BLaER1 treated with 17β-estradiol and CSF1 and Interleukin-3, amounts not matched to agents 10 nM and 100 nM (cell line): ENCODE measurements at regions not wholly inside any gene's neighbourhood (a gene's known extent, or its start where the extent isn't known, plus 50 kb on each side); places are given as distances from the start of the nearest gene placed in this dataset.
"Not testable (repeated sequence)": the region's sequence is repeated elsewhere in the genome, so short reads cannot be mapped to it uniquely, and the experiment has no call there.

Experiments used
- H3K27ac ChIP-seq, 11 experiments: shearing (Covaris generic); formaldehyde crosslinking; 2 replicates each; pipeline ENCODE4 v1.8.1; 2022
- H3K27me3 ChIP-seq, 11 experiments: shearing (Covaris generic); formaldehyde crosslinking; 2 replicates each; pipeline ENCODE4 v1.8.1; 2022
- H3K36me3 ChIP-seq, 11 experiments: shearing (Covaris generic); formaldehyde crosslinking; 2 replicates each; pipeline ENCODE4 v1.8.1; 2022
- H3K4me1 ChIP-seq, 10 experiments: shearing (Covaris generic); formaldehyde crosslinking; 2 replicates each; pipeline ENCODE4 v1.8.1; 2022
- H3K4me2 ChIP-seq, 11 experiments: shearing (Covaris generic); formaldehyde crosslinking; 2 replicates each; pipeline ENCODE4 v1.8.1; 2022
- H3K4me3 ChIP-seq, 10 experiments: shearing (Covaris generic); formaldehyde crosslinking; 2 replicates each; pipeline ENCODE4 v1.8.1; 2022
- H3K9ac ChIP-seq, 11 experiments: shearing (Covaris generic); formaldehyde crosslinking; 2 replicates each; pipeline ENCODE4 v1.8.1; 2022
- H3K9me3 ChIP-seq, 11 experiments: shearing (Covaris generic); formaldehyde crosslinking; replicated peaks in 1 of 11; 2 replicates each; pipeline ENCODE4 v1.8.1; 2022
- H4K20me1 ChIP-seq, 11 experiments: shearing (Covaris generic); formaldehyde crosslinking; 2 replicates each; pipeline ENCODE4 v1.8.1; 2022
- Cebpa-rat ChIP-seq, 11 experiments: shearing (Covaris generic); IDR thresholded peaks; 2 replicates each; pipeline ENCODE4 v1.8.1; 2022

DNA sequence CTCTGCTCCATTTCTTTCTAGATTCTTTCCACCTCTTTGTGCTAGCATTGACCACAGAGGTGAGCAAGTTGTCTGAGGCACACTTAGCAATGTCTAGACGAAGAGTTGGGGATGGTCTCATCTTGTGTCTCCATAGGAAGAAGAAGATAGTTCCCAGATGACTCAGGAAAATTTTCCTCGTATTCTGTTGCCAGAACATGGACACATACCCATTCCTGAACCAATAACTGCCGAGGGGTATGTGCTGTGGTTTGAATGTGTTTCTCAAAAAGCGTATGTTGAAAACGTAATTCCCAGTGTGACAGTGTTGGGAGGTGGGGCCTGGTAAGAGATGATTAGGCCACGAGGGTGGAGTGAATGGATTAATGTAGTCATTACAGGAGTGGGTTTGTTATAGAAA lies 107.5 kb upstream of the GALNT15 start:
- H3K27ac ChIP-seq = no peak overlapping the region
- H3K4me1 ChIP-seq = peaks cover 0 to 15% (median 0%) of the 10 kb centered on the region in 10 experiments; a peak in 4 of 20 replicates
- no peak for TF ChIP-seq Cebpa-rat (IDR thresholded peaks at IDR 0.05)
- H3K36me3 ChIP-seq = no peaks in the 10 kb centered on the region
- peaks cover 2 to 14% (median 11%) of the 10 kb centered on the region in 11 experiments; a peak in 20 of 22 replicates for H3K9me3 ChIP-seq
- no peak overlapping the region for H3K4me2 ChIP-seq
- H3K27me3 ChIP-seq = no peaks in the 10 kb centered on the region
- no peaks in the 10 kb centered on the region for H4K20me1 ChIP-seq
- no peak overlapping the region for H3K4me3 ChIP-seq
- H3K9ac ChIP-seq = no peak overlapping the region

DNA sequence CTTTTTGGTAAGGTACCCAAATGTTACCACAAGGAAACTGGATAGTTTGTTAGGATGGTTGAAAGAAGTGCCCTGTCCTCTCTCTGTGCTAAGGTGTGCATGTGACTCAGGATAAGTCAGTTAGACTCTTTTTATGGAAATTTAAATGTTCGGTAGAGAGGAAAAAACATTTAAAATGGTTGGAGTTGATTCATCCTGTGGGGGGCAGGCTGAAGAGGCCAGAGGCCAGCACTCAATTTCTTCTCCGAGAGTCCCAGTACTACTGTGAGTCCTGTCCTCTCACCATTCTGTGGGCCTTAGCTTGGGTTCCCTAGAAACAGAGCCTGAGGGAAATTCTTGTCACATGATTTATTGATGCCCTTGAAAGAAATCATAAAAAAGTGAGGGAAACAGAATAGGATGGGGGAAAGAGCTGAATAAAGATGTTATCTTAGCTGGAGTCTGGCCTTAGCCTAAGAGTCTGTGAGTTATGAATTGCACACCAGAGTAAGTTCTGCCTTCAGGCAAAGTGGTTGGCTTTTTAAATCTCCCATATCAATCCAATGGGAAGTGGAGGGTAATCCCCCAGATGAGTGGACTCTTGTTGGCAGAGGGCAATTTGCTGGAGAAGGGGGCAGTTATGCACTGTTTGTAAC lies 106.5 kb upstream of the GALNT15 start:
- Histone ChIP-seq H3K9me3 (peaks cover 5 to 21% (median 15%) of the 10 kb centered on the region in 11 experiments; a peak in 20 of 22 replicates), H3K4me1 (peaks cover 0 to 15% (median 0%) of the 10 kb centered on the region in 10 experiments; a peak in 4 of 20 replicates), H3K27me3 (no peaks in the 10 kb centered on the region), H3K9ac (no peak overlapping the region), H3K27ac (no peak overlapping the region), H4K20me1 (no peaks in the 10 kb centered on the region), H3K4me2 (no peak overlapping the region), H3K4me3 (no peak overlapping the region), H3K36me3 (no peaks in the 10 kb centered on the region)
- no peak for TF ChIP-seq Cebpa-rat (IDR thresholded peaks at IDR 0.05)

DNA sequence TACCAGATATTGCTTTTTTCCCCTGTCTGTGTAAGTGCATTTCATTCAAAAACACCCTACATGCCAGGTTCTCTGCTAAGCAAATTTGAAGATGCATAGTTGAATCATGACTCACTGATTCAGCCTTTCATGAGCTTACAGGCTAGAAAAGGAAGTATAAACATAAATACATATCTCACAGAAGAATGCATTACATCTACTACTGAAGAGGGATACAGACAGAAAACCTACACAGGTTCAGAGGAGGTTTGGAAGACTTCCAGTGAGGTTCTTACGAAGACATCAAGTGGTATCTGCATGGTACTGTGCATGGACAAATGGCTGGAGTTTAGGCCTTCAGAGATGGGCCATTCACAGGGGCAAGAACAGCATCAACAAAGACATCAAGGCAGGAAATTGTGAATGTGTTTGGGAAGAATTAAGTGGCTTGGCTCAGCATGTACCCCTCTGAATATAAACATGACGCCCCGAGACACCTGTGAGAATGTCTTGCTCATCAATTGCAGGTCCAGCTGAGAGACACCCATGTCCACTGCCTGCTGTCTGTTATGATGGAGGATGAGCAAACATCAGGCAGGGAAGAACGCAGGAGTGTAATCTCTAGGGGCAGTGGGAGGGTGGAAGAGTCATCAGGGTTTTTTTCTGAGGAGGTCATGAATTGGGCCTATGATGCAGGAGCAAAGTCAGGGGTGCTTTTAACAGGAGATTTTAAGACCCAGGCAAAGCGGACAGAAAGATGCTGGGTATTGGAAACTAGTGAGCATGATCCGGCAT lies 105.1 kb upstream of the GALNT15 start:
- no peak overlapping the region for H3K4me2 ChIP-seq
- TF ChIP-seq Cebpa-rat (IDR thresholded peaks at IDR 0.05) = no peak
- no peaks in the 10 kb centered on the region for H3K27me3 ChIP-seq
- H3K4me3 ChIP-seq = no peak overlapping the region
- no peak overlapping the region for H3K27ac ChIP-seq
- H4K20me1 ChIP-seq = no peaks in the 10 kb centered on the region
- H3K4me1 ChIP-seq = peaks cover 0 to 12% (median 0%) of the 10 kb centered on the region in 10 experiments; a peak in 4 of 20 replicates
- no peaks in the 10 kb centered on the region for H3K36me3 ChIP-seq
- peaks cover 5 to 22% (median 15%) of the 10 kb centered on the region in 11 experiments; a peak in 20 of 22 replicates for H3K9me3 ChIP-seq
- H3K9ac ChIP-seq = no peak overlapping the region

DNA sequence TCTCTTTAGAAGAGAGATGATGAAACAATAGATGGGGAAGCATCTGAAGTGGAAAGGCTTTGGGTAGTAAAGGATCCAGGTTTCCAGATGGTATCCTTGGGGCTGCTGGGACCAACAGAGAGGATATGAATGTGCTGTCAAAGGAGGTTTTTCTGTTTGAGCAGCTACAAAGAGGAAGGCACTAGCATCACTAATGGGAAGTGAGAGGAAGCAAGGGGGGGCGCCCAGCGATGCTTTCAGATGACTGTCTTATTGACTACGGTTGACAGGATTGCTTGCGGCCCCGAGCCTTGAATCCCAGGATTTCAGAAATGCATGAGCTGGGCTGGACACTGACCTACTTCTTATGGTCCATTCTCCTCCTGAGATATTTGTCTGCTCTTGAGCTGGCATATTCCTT lies 103.8 kb upstream of the GALNT15 start:
- H3K4me2 ChIP-seq = no peak overlapping the region
- H3K4me1 ChIP-seq = no peaks in the 10 kb centered on the region; a peak in 1 of 20 replicates
- TF ChIP-seq Cebpa-rat (IDR thresholded peaks at IDR 0.05) = no peak
- H3K9me3 ChIP-seq = peaks cover 5 to 22% (median 15%) of the 10 kb centered on the region in 11 experiments; a peak in 20 of 22 replicates
- H3K27me3 ChIP-seq = no peaks in the 10 kb centered on the region
- H4K20me1 ChIP-seq = no peaks in the 10 kb centered on the region
- no peaks in the 10 kb centered on the region for H3K36me3 ChIP-seq
- no peak overlapping the region for H3K27ac ChIP-seq
- no peak overlapping the region for H3K9ac ChIP-seq
- H3K4me3 ChIP-seq = no peak overlapping the region

DNA sequence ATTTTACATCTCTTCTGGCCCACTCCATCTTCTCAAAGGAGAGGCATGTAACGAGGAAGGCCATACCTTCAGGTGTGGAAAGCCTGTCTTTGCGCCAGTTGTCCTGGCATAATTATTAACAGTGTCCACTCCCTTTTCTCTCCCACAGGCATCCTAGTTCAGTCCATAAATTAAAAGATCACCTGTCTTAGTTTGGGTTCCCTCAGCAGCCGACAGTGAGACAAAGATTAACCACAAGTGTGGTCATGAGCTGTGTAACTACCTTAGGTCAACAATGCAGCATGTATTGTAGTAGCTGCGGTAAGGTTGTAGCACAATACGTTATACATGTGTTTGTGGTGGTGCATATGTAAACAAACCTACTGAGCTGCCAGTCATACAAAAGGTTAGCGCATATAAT lies 103.3 kb upstream of the GALNT15 start:
- Histone ChIP-seq H3K4me1 (no peaks in the 10 kb centered on the region; a peak in 1 of 20 replicates), H3K36me3 (no peaks in the 10 kb centered on the region), H3K4me2 (no peak overlapping the region), H3K4me3 (no peak overlapping the region), H3K9me3 (peaks cover 5 to 24% (median 15%) of the 10 kb centered on the region in 11 experiments; a peak in 20 of 22 replicates), H4K20me1 (no peaks in the 10 kb centered on the region), H3K27ac (no peak overlapping the region), H3K27me3 (no peaks in the 10 kb centered on the region), H3K9ac (no peak overlapping the region)
- TF ChIP-seq Cebpa-rat (IDR thresholded peaks at IDR 0.05) = no peak

GRCh38 chr3:16072420-16073110 lies 101.9 kb upstream of the GALNT15 start:
- Histone ChIP-seq H3K9me3 (peaks cover 18 to 38% (median 26%) of the 10 kb centered on the region in 11 experiments), H3K4me3 (no peak overlapping the region), H3K9ac (no peak overlapping the region), H3K27me3 (no peaks in the 10 kb centered on the region), H3K4me1 (no peaks in the 10 kb centered on the region; a peak in 1 of 20 replicates), H4K20me1 (no peaks in the 10 kb centered on the region), H3K36me3 (no peaks in the 10 kb centered on the region), H3K4me2 (no peak overlapping the region), H3K27ac (no peak overlapping the region)
- TF ChIP-seq Cebpa-rat (IDR thresholded peaks at IDR 0.05) = no peak

DNA sequence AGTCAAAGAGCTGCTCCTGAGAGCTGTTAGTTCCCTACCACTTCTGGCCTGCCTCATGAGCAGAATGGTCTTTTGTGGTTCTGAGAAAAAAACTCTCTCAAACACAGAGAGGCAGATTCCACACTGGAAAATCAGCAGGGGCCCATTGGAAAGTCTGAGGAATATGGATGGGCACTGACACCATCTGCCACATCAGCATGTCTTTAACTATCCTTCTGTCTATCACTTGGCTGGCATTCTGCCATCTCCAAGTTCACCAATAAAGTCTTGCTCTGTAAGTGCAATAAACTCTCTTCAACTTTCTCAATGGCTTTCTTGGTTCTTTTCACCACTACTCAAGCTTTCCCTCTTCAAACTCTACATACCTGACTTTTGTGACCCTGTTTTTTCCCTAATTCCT lies 101.3 kb upstream of the GALNT15 start:
- no peaks in the 10 kb centered on the region; a peak in 1 of 20 replicates for H3K4me1 ChIP-seq
- no peaks in the 10 kb centered on the region for H3K36me3 ChIP-seq
- no peak overlapping the region for H3K9ac ChIP-seq
- H3K27me3 ChIP-seq = no peaks in the 10 kb centered on the region
- no peak for TF ChIP-seq Cebpa-rat (IDR thresholded peaks at IDR 0.05)
- no peak overlapping the region for H3K4me3 ChIP-seq
- H3K4me2 ChIP-seq = no peak overlapping the region
- peaks cover 23 to 44% (median 30%) of the 10 kb centered on the region in 11 experiments for H3K9me3 ChIP-seq
- no peaks in the 10 kb centered on the region for H4K20me1 ChIP-seq
- no peak overlapping the region for H3K27ac ChIP-seq

DNA sequence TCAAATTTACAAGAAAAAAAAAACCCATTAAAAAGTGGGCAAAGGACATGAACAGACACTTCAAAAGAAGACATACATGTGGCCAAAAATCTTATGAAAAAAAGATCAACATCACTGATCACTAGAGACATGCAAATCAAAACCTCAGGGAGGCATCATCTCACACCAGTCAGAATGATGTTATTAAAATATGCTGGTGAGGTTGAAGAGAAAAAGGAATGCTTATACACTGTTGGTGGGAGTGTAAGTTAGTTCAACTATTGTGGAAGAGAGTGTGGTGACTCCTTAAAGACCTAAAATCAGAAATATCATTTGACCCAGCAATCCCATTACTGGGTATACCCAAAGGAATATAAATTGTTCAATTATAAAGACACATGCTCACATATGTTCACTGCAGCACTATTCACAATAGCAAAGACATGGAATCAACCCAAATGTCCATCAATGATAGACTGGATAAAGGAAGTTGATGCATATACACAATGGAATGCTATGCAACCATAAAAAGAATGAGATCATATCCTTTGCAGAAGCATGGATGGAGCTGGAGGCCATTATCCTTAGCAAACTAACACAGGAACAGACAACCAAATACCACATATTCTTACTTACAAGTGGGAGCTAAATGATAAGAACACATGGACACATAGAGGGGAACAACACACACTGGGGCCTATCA lies 100.3 kb upstream of the GALNT15 start:
- H3K36me3 ChIP-seq, H3K9ac ChIP-seq, H4K20me1 ChIP-seq, H3K27ac ChIP-seq, H3K4me1 ChIP-seq, H3K4me3 ChIP-seq, H3K27me3 ChIP-seq, H3K4me2 ChIP-seq: not testable (repeated sequence)
- H3K9me3 ChIP-seq = peaks cover 25 to 44% (median 30%) of the 10 kb centered on the region in 11 experiments

- no peaks in the 10 kb centered on the region for H3K4me1 ChIP-seq
- H3K27ac ChIP-seq = no peak overlapping the region
- no peak overlapping the region for H3K4me2 ChIP-seq
- no peaks in the 10 kb centered on the region for H3K27me3 ChIP-seq
- H4K20me1 ChIP-seq = no peaks in the 10 kb centered on the region
- no peak for TF ChIP-seq Cebpa-rat (IDR thresholded peaks at IDR 0.05)
- no peak overlapping the region for H3K4me3 ChIP-seq
- no peak overlapping the region for H3K9ac ChIP-seq
- H3K36me3 ChIP-seq = no peaks in the 10 kb centered on the region
- H3K9me3 ChIP-seq = peaks cover 37 to 52% (median 43%) of the 10 kb centered on the region in 11 experiments
Measured at GRCh38 chr3:16075647-16076046, 98.8 kb upstream of the GALNT15 start.
